ENCODE measurements at regions not wholly inside any gene's neighbourhood (a gene's known extent, or its start where the extent isn't known, plus 50 kb on each side); places are given as distances from the start of the nearest gene placed in this dataset.

DNA sequence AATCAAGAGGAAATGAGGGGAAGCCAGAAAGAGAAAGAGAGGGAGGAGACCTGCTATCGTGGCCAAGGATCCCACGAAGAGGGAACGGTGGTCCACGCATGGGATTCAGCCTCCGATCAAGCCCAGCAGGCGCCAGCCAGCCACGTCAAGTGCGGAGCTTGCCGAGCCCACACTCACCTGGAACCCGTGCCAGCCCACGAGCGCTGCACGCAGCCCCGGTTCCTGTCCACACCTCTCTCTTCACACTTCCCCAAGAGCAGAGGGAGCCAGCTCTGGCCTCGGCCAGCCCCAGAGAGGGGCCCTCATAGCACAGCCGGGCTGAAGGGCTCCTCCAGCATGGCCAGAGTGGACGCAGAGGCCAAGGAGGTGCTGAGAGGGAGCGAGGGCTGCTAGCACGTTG is 795.1 kb upstream of the GRIA3 start:
- no peak overlapping the region for H3K27ac ChIP-seq (ENCODE audit: extremely low read depth, low read depth, low read length)
- DNase-seq (ENCODE audit: extremely low read depth in 1 of 4, low spot score in 3 of 4) (no peak), ATAC-seq (no peak), FAIRE-seq (no peak)
- BruUV-seq (replicated peaks), result no TSS peak
- H3K9me1 ChIP-seq (ENCODE audit: control insufficient read depth, insufficient read depth, low read length), result no peaks in the 10 kb centered on the region
- no peaks in the 10 kb centered on the region for H4K20me1 ChIP-seq (replicated peaks; ENCODE audit: control insufficient read depth, insufficient read depth, low read length)
- H3K9ac ChIP-seq (ENCODE audit: insufficient read depth in 1 of 2, low read depth in 2 of 2, low read length in 2 of 2), result no peak overlapping the region
- H3K27me3 ChIP-seq (ENCODE audit: control insufficient read depth in 2 of 2, insufficient read depth in 2 of 2, low read length in 2 of 2), result no peaks in the 10 kb centered on the region
- ChIA-PET CTCF (ENCODE audit: low intra/inter-chr PET ratio) (no interaction called here), POLR2A (no interaction called here)
- no peaks in the 10 kb centered on the region for H3K9me3 ChIP-seq (replicated peaks; ENCODE audit: control insufficient read depth, insufficient read depth, low read depth, low read length)
- H3K79me2 ChIP-seq (ENCODE audit: control insufficient read depth, insufficient read depth, low read length), result no peaks in the 10 kb centered on the region
- H3K4me2 ChIP-seq (ENCODE audit: insufficient read depth, low read length), result no peak overlapping the region
- no peaks in the 10 kb centered on the region for H3K4me1 ChIP-seq (replicated peaks in 1 of 2; ENCODE audit: control insufficient read depth in 2 of 2, insufficient read depth in 2 of 2, low read length in 2 of 2)
- no peak overlapping the region for H2AFZ ChIP-seq (ENCODE audit: low read depth, low read length)
- intact Hi-C loops (cut with micrococcal nuclease) (no loop called here), in situ Hi-C loops (cut with MboI) (no loop called here)
- no peaks in the 10 kb centered on the region for H3K36me3 ChIP-seq (ENCODE audit: control insufficient read depth, insufficient read depth, low read length)
- TF ChIP-seq, protein P1, sequence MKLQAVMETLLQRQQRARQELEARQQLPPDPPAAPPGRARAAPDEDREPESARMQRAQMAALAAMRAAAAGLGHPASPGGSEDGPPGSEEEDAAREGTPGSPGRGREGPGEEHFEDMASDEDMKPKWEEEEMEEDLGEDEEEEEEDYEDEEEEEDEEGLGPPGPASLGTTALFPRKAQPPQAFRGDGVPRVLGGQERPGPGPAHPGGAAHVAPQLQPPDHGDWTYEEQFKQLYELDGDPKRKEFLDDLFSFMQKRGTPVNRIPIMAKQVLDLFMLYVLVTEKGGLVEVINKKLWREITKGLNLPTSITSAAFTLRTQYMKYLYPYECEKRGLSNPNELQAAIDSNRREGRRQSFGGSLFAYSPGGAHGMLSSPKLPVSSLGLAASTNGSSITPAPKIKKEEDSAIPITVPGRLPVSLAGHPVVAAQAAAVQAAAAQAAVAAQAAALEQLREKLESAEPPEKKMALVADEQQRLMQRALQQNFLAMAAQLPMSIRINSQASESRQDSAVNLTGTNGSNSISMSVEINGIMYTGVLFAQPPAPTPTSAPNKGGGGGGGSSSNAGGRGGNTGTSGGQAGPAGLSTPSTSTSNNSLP (IDR thresholded peaks at IDR 0.05; ENCODE audit: borderline replicate concordance, low read depth, low read length), result no peak
- no peak for TF ChIP-seq ZFX (CRISPR knock-in tag; IDR thresholded peaks at IDR 0.05)
- TF ChIP-seq EZH2 (IDR thresholded peaks at IDR 0.05; ENCODE audit: borderline replicate concordance, low read depth, low read length), result no peak
- no peak for TF ChIP-seq SPI1 (IDR thresholded peaks at IDR 0.05; ENCODE audit: borderline replicate concordance, low read depth, low read length)
- TF ChIP-seq ZNF586 (CRISPR knock-in tag; conservative IDR thresholded peaks at IDR 0.05), result no peak
- TF ChIP-seq KAT2B (IDR thresholded peaks at IDR 0.05; ENCODE audit: low read depth, low read length), result no peak
- no peak for TF ChIP-seq TRIM28 (IDR thresholded peaks at IDR 0.05)
- no peak for TF ChIP-seq SP2 (IDR thresholded peaks at IDR 0.05; ENCODE audit: extremely low read depth, low read depth, low read length, poor library complexity, severe bottlenecking)
- no peak for TF ChIP-seq GTF2A2 (tag; IDR thresholded peaks at IDR 0.05)
- 3% methylated on average over 15 of the region's 19 CpGs for WGBS (ENCODE audit: insufficient coverage, low coverage, missing lambda C conversion rate)
- no peak overlapping the region for H3K4me3 ChIP-seq

All from K562 (cell line).